GM12878 (cell line): ENCODE measurements at regions not wholly inside any gene's neighbourhood (a gene's known extent, or its start where the extent isn't known, plus 50 kb on each side); places are given as distances from the start of the nearest gene placed in this dataset.

ENCODE experiments used
- ATAC-seq: fragments of 200-7000 bp; cut with Tn5 transposase; 3 replicates; pipeline ENCODE4 v1.9.1; 2020; ENCODE audit warnings: mild to moderate bottlenecking, moderate library complexity
- BruUV-seq: library from RNA; stranded (reverse); fragments of 400-500 nt; replicated peaks from 2 replicates; lab custom pipeline; 2021; lab: Mats Ljungman, UMichigan
- CTCF ChIA-PET: fragments of 300-600 bp; sonication (Branson Sonifier 250); formaldehyde crosslinking; extraction: SDS; loops from one replicate; lab custom pipeline; 2021; ENCODE audit warnings: inconsistent platforms; lab: Yijun Ruan, JAX
- POLR2A ChIA-PET: fragments of 350-600 bp; formaldehyde crosslinking; extraction: SDS; loops from one replicate; lab custom pipeline; 2021; ENCODE audit warnings: inconsistent platforms; lab: Charles Lee
- RAD21 ChIA-PET: fragments of 300-600 bp; sonication (Branson Sonifier 250); formaldehyde crosslinking; loops from one replicate; lab custom pipeline; 2023; ENCODE audit warnings: antibody characterized with exemption; ENCODE audit not compliant: unreplicated experiment; lab: Charles Lee
- SMC1A ChIA-PET: fragments of 300-600 bp; sonication (Branson Sonifier 250); formaldehyde crosslinking; loops from one replicate; lab custom pipeline; 2023; ENCODE audit not compliant: unreplicated experiment, uncharacterized antibody; lab: Charles Lee
- DNase-seq: peaks from one replicate; pipeline ENCODE4 v3.0.0-alpha.2; 2011; ENCODE audit warnings: low read depth, low spot score
- FAIRE-seq: peaks from 3 replicates; lab custom pipeline; 2011; peaks lifted over from hg19 to GRCh38; lab: Jason Lieb, UNC
- H2AFZ ChIP-seq: 2 replicates; pipeline ENCODE4 v1.6.0; 2011; ENCODE audit warnings: low read depth, low read length, control low read depth; ENCODE audit not compliant: control insufficient read depth
- H3K27ac ChIP-seq: 2 replicates; pipeline ENCODE4 v1.5.1; 2011; ENCODE audit warnings: control low read depth; ENCODE audit not compliant: control insufficient read depth, insufficient read depth
- H3K27me3 ChIP-seq, 2 experiments: replicated peaks in 1 of 2; 2 replicates each; pipeline versions ENCODE4 v1.6.0 to v1.6.1; 2011; ENCODE audit warnings: low read length in 1 of 2; ENCODE audit not compliant: control insufficient read depth in 2 of 2, insufficient read depth in 2 of 2
- H3K36me3 ChIP-seq, 2 experiments: 2 replicates each; pipeline ENCODE4 v1.5.1; 2011; ENCODE audit warnings: low read length in 1 of 2; ENCODE audit not compliant: control insufficient read depth in 2 of 2, insufficient read depth in 2 of 2
- H3K4me1 ChIP-seq: 2 replicates; pipeline ENCODE4 v1.6.1; 2011; ENCODE audit warnings: mild to moderate bottlenecking, low read length, moderate library complexity, mixed read lengths; ENCODE audit not compliant: control insufficient read depth, insufficient read depth
- H3K4me2 ChIP-seq: 2 replicates; pipeline ENCODE4 v1.6.0; 2011; ENCODE audit warnings: control low read depth; ENCODE audit not compliant: control insufficient read depth, insufficient read depth
- H3K4me3 ChIP-seq: fragments of 200-600 bp; sonication (generic); 2 replicates; pipeline ENCODE4 v1.5.1; 2016
- H3K79me2 ChIP-seq: 2 replicates; pipeline ENCODE4 v1.6.0; 2011; ENCODE audit warnings: low read length; ENCODE audit not compliant: control insufficient read depth, insufficient read depth
- H3K9ac ChIP-seq: 2 replicates; pipeline ENCODE4 v1.8.0; 2011; ENCODE audit warnings: low read length, control low read depth, mixed read lengths; ENCODE audit not compliant: control insufficient read depth, insufficient read depth
- H3K9me3 ChIP-seq: replicated peaks from 3 replicates; pipeline ENCODE4 v1.5.1; 2011; ENCODE audit warnings: mild to moderate bottlenecking, low read length; ENCODE audit not compliant: control insufficient read depth, insufficient read depth
- H4K20me1 ChIP-seq: 2 replicates; pipeline ENCODE4 v1.6.0; 2011; ENCODE audit not compliant: control insufficient read depth, insufficient read depth
- ATF3 ChIP-seq: IDR thresholded peaks from 2 replicates; pipeline ENCODE4 v1.6.1; 2011; ENCODE audit warnings: low read depth, mild to moderate bottlenecking, low read length, moderate library complexity, borderline replicate concordance; ENCODE audit errors: extremely low read depth
- FOS ChIP-seq: IDR thresholded peaks from 3 replicates; pipeline ENCODE4 v1.6.1; 2011; ENCODE audit warnings: borderline replicate concordance; ENCODE audit not compliant: insufficient read length; ENCODE audit errors: extremely low read depth
- HSF1 ChIP-seq: fragments of 150-350 bp; IDR thresholded peaks from 2 replicates; pipeline ENCODE4 v1.6.1; 2014; ENCODE audit warnings: mild to moderate bottlenecking, low read depth, low read length
- NBN ChIP-seq: fragments of 450-650 bp; IDR thresholded peaks from 2 replicates; pipeline ENCODE4 v1.6.1; 2016
- NFYA ChIP-seq: IDR thresholded peaks from 2 replicates; pipeline ENCODE4 v1.6.1; 2011; ENCODE audit warnings: low read depth, mild to moderate bottlenecking, low read length, improper control_type of control experiment, borderline replicate concordance
- NRF1 ChIP-seq: conservative IDR thresholded peaks from 2 replicates; pipeline ENCODE4 v1.6.1; 2011; ENCODE audit warnings: mild to moderate bottlenecking, low read depth, low read length, improper control_type of control experiment
- RELA ChIP-seq: fragments of 450-650 bp; IDR thresholded peaks from 2 replicates; pipeline ENCODE4 v1.8.0; 2014; ENCODE audit warnings: borderline replicate concordance; ENCODE audit not compliant: partially characterized antibody
- SIN3A ChIP-seq: IDR thresholded peaks from 2 replicates; pipeline ENCODE4 v1.6.1; 2012; ENCODE audit warnings: low read depth, low read length, improper control_type of control experiment
- SREBF1 ChIP-seq: IDR thresholded peaks from 2 replicates; pipeline ENCODE4 v1.6.1; 2012; ENCODE audit warnings: mild to moderate bottlenecking, low read length
- SUPT20H ChIP-seq: IDR thresholded peaks from 2 replicates; pipeline ENCODE4 v1.6.1; 2011; ENCODE audit warnings: low read depth, mild to moderate bottlenecking, low read length, moderate library complexity, borderline replicate concordance; ENCODE audit not compliant: control insufficient read depth
- YY1 ChIP-seq: IDR thresholded peaks from 2 replicates; pipeline ENCODE4 v1.6.1; 2011; ENCODE audit warnings: low read depth, mild to moderate bottlenecking, low read length
- ZNF207 ChIP-seq: fragments of 450-650 bp; IDR thresholded peaks from 2 replicates; pipeline ENCODE4 v1.6.1; 2014; ENCODE audit warnings: antibody characterized with exemption, mild to moderate bottlenecking, borderline replicate concordance
- ZNF622 ChIP-seq: fragments of 450-650 bp; IDR thresholded peaks from 2 replicates; pipeline ENCODE4 v1.6.1; 2017; ENCODE audit warnings: mild to moderate bottlenecking, inconsistent platforms
- WGBS: methylation state at CpG from one replicate; pipeline ENCODE4 v1.1.6; 2016; ENCODE audit warnings: low lambda C conversion rate; ENCODE audit not compliant: insufficient replicate concordance, insufficient coverage; ENCODE audit errors: missing lambda C conversion rate; 5-methylcytosine and 5-hydroxymethylcytosine counted together
- in situ Hi-C: fragments of 300-500 bp; cut with MboI; formaldehyde crosslinking; loops from 9 replicates; pipeline ENCODE4 v1.14.3; 2018; ENCODE audit warnings: mixed read lengths
- intact Hi-C: fragments of 100-400 bp; cut with micrococcal nuclease; formaldehyde crosslinking; loops from one replicate; pipeline ENCODE4 v1.14.2; 2022; ENCODE audit not compliant: unreplicated experiment
- TF ChIP-seq, protein P1 (sequence below): IDR thresholded peaks from 2 replicates; pipeline ENCODE4 v1.6.1; 2012; ENCODE audit warnings: low read depth, low read length, improper control_type of control experiment
- TF ChIP-seq, protein P2 (sequence below), 3 experiments: IDR thresholded peaks in 2 of 3; conservative IDR thresholded peaks in 1 of 3; 2 replicates each; pipeline ENCODE4 v1.5.1; 2011; ENCODE audit warnings: low read depth in 3 of 3, low read length in 3 of 3, mild to moderate bottlenecking in 3 of 3, control low read depth in 2 of 3, moderate library complexity in 2 of 3, inconsistent platforms in 1 of 3, mixed read lengths in 1 of 3; ENCODE audit not compliant: control insufficient read depth in 2 of 3, insufficient read depth in 1 of 3; ENCODE audit errors: extremely low read depth in 1 of 3

DNA sequence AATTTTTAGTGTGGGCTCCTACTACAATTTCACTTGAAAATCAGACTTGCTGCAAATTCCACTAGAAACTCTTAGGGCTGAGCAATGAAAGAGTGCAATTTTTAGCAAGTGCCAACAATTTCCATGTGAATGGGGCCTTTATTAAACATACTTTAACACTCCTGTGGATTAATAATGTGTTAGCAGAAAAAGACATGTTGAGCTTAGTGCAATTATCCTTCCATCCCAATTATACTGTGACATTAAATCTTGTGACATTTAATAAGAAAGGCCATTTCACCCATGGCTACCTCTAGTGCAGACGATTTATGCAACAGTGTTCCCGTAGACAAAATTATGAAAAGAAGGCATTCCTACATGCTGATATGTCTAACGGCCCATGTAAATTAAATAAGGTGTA, 639.7 kb downstream of the STK39 start:
- POLR2A ChIA-PET = no interaction called here
- no peak for FAIRE-seq
- WGBS = 21% methylated on average over 3 of the region's 3 CpGs
- H3K79me2 ChIP-seq = no peaks in the 10 kb centered on the region
- BruUV-seq = no TSS peak
- no peaks in the 10 kb centered on the region; a peak in 1 of 4 replicates for H3K27me3 ChIP-seq
- H3K9ac ChIP-seq = no peak overlapping the region
- DNase-seq = no peak
- no peaks in the 10 kb centered on the region for H3K4me1 ChIP-seq
- H3K36me3 ChIP-seq = no peaks in the 10 kb centered on the region
- no peak overlapping the region for H3K4me3 ChIP-seq
- no peaks in the 10 kb centered on the region for H4K20me1 ChIP-seq
- SMC1A ChIA-PET = no interaction called here
- no peak for ATAC-seq
- H2AFZ ChIP-seq = no peak overlapping the region
- CTCF ChIA-PET = no interaction called here
- no peak overlapping the region for H3K4me2 ChIP-seq
- no peak overlapping the region for H3K27ac ChIP-seq
- no peaks in the 10 kb centered on the region for H3K9me3 ChIP-seq
- RAD21 ChIA-PET = no interaction called here
- intact Hi-C loops = no loop called here
- TF ChIP-seq ATF3 (no peak), SUPT20H (no peak), HSF1 (no peak), ZNF207 (no peak), SREBF1 (no peak), NRF1 (no peak), NBN (no peak), YY1 (no peak), ZNF622 (no peak), FOS (no peak), NFYA (no peak), SIN3A (no peak), RELA (no peak)
- TF ChIP-seq, protein P1, sequence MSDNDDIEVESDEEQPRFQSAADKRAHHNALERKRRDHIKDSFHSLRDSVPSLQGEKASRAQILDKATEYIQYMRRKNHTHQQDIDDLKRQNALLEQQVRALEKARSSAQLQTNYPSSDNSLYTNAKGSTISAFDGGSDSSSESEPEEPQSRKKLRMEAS = no peak
- TF ChIP-seq, protein P2, sequence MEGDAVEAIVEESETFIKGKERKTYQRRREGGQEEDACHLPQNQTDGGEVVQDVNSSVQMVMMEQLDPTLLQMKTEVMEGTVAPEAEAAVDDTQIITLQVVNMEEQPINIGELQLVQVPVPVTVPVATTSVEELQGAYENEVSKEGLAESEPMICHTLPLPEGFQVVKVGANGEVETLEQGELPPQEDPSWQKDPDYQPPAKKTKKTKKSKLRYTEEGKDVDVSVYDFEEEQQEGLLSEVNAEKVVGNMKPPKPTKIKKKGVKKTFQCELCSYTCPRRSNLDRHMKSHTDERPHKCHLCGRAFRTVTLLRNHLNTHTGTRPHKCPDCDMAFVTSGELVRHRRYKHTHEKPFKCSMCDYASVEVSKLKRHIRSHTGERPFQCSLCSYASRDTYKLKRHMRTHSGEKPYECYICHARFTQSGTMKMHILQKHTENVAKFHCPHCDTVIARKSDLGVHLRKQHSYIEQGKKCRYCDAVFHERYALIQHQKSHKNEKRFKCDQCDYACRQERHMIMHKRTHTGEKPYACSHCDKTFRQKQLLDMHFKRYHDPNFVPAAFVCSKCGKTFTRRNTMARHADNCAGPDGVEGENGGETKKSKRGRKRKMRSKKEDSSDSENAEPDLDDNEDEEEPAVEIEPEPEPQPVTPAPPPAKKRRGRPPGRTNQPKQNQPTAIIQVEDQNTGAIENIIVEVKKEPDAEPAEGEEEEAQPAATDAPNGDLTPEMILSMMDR (IDR thresholded peaks at IDR 0.05 in 2 of 3, conservative IDR thresholded peaks at IDR 0.05 in 1 of 3; ENCODE audit: control insufficient read depth in 2 of 3, extremely low read depth in 1 of 3, insufficient read depth in 1 of 3, low read depth in 3 of 3, low read length in 3 of 3) = no peak
- in situ Hi-C loops = no loop called here
